ENCODE measurements at regions not wholly inside any gene's neighbourhood (a gene's known extent, or its start where the extent isn't known, plus 50 kb on each side); places are given as distances from the start of the nearest gene placed in this dataset.

- TF ChIP-seq CTCF (IDR thresholded peaks at IDR 0.05) (no peak), POLR2AphosphoS5 (IDR thresholded peaks at IDR 0.05) (no peak)
These were observed 1193.4 kb downstream of the CDH11 start for GRCh38 chr16:63928421-63928820.
